Esophagus squamous epithelium (tissue), 4 donors: ENCODE measurements at regions not wholly inside any gene's neighbourhood (a gene's known extent, or its start where the extent isn't known, plus 50 kb on each side); places are given as distances from the start of the nearest gene placed in this dataset.

Experiments
- POLR2A ChIP-seq, 4 donors: fragments of 450-650 bp; IDR thresholded peaks; one replicate each; pipeline ENCODE4 v1.6.1; 2017; ENCODE audit warnings: antibody characterized with exemption in 4 of 4, mild to moderate bottlenecking in 4 of 4, moderate library complexity in 3 of 4
- TF ChIP-seq, protein P1 (sequence below), 6 experiments: fragments of 450-650 bp in 4 of 6; fragments of 200-600 bp in 2 of 6; sonication (generic) in 2 of 6; IDR thresholded peaks; one replicate each; pipeline ENCODE4 v1.5.1; 2016 to 2019; ENCODE audit warnings: antibody characterized with exemption in 6 of 6, mild to moderate bottlenecking in 4 of 6, moderate library complexity in 4 of 6

DNA sequence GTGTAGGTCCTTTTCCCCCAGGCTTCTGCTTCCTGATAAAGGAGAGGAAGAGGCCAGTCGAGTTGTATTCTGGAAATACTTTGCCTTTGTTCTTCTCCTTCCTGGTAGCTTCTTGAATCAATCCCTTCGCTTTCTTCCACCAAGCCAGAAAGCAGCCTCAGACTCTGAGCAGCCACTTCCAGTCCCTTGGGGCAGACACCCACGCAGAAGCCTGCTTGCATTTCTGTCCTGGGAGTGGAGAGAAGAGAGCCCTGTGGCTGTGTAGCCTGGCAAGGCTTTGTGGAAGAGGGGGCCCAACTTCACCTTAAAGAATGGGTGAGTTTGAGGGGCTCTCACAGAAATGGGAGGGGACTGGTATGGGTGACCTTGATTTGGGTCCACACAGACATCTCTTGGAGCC lies 211.0 kb upstream of the SSTR4 start:
- TF ChIP-seq, protein P1, sequence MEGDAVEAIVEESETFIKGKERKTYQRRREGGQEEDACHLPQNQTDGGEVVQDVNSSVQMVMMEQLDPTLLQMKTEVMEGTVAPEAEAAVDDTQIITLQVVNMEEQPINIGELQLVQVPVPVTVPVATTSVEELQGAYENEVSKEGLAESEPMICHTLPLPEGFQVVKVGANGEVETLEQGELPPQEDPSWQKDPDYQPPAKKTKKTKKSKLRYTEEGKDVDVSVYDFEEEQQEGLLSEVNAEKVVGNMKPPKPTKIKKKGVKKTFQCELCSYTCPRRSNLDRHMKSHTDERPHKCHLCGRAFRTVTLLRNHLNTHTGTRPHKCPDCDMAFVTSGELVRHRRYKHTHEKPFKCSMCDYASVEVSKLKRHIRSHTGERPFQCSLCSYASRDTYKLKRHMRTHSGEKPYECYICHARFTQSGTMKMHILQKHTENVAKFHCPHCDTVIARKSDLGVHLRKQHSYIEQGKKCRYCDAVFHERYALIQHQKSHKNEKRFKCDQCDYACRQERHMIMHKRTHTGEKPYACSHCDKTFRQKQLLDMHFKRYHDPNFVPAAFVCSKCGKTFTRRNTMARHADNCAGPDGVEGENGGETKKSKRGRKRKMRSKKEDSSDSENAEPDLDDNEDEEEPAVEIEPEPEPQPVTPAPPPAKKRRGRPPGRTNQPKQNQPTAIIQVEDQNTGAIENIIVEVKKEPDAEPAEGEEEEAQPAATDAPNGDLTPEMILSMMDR (IDR thresholded peaks at IDR 0.05): no peak
- no peak for TF ChIP-seq POLR2A (IDR thresholded peaks at IDR 0.05)
